Heart right ventricle (tissue), 16 donors: ENCODE measurements at regions not wholly inside any gene's neighbourhood (a gene's known extent, or its start where the extent isn't known, plus 50 kb on each side); places are given as distances from the start of the nearest gene placed in this dataset.

Source experiments
- ATAC-seq, 8 donors: fragments of 200-7000 bp; cut with Tn5 transposase; one replicate each; pipeline ENCODE4 v1.9.1; 2020; ENCODE audit warnings: mild to moderate bottlenecking in 8 of 8, moderate library complexity in 8 of 8, moderate number of reproducible peaks in 1 of 8
- DNase-seq, 2 donors: peaks; one replicate each; pipeline ENCODE4 v3.0.0-alpha.2; 2020
- H3K27ac ChIP-seq, 10 donors: fragments of 200-600 bp; sonication (generic) in 2 of 10; one replicate each; pipeline versions ENCODE4 v1.5.0 to v1.8.0; 2020 to 2022; ENCODE audit warnings: mild to moderate bottlenecking in 3 of 10
- H3K27me3 ChIP-seq, 7 donors: fragments of 200-600 bp; one replicate each; pipeline ENCODE4 v1.8.0; 2021 to 2022; ENCODE audit warnings: mild to moderate bottlenecking in 2 of 7
- H3K36me3 ChIP-seq, 9 donors: fragments of 200-600 bp; sonication (generic) in 1 of 9; one replicate each; pipeline versions ENCODE4 v1.5.0 to v1.8.0; 2020 to 2022; ENCODE audit warnings: mild to moderate bottlenecking in 2 of 9
- H3K4me1 ChIP-seq, 9 donors: fragments of 200-600 bp; sonication (generic) in 1 of 9; one replicate each; pipeline versions ENCODE4 v1.5.0 to v1.8.0; 2020 to 2022; ENCODE audit warnings: mild to moderate bottlenecking in 4 of 9
- H3K4me3 ChIP-seq, 10 donors: fragments of 200-600 bp; sonication (generic) in 2 of 10; one replicate each; pipeline versions ENCODE4 v1.5.0 to v1.8.0; 2020 to 2022; ENCODE audit warnings: mild to moderate bottlenecking in 7 of 10, moderate library complexity in 2 of 10
- H3K9me3 ChIP-seq, 11 donors: fragments of 200-600 bp in 10 of 11; sonication (generic) in 2 of 11; one replicate each; pipeline versions ENCODE4 v1.5.0 to v1.8.0; 2013 to 2022; ENCODE audit warnings: mild to moderate bottlenecking in 2 of 11, control low read depth in 1 of 11, moderate library complexity in 1 of 11
- CTCF ChIP-seq, 9 donors: fragments of 200-600 bp; sonication (generic) in 2 of 9; IDR thresholded peaks; one replicate each; pipeline versions ENCODE4 v1.5.0 to v1.8.0; 2021 to 2022; ENCODE audit warnings: antibody characterized with exemption in 9 of 9, mild to moderate bottlenecking in 5 of 9, moderate library complexity in 1 of 9
- WGBS, 2 donors: extraction: QIAGEN DNeasy Blood & Tissue Kit; methylation state at CpG; one replicate each; pipeline ENCODE4 v1.1.7; 2013; ENCODE audit warnings: inconsistent platforms in 1 of 2; 5-methylcytosine and 5-hydroxymethylcytosine counted together
- intact Hi-C, 10 donors: fragments of 100-400 bp; cut with DNase I; formaldehyde crosslinking; loops; one replicate each; pipeline versions ENCODE4 v1.11.1 to v1.14.2; 2022
- donor health status: Arrhythmogenic right ventricular cardiomyopathy.
- donor health status: ischemic (EF 13 %, LVEDD 7.1; RV severe dilation, severe dysfunction).
- donor health status: healthy with polysubstance abuse.
- donor health status: DM: no; HTN: yes; CAD: no.
- donor health status: DM: no; HTN: no; CAD: no.
- donor health status: ischemic (EF 25% LVEDD 6.9; RV normal size, moderate dysfunction).
- donor health status: ischemic (EF 25% LVEDD 5.7; RV mildly dilated, moderate dysfunction).
- donor health status: healthy.
- donor health status: DM: yes; HTN: yes; CAD: no.
- donor health status: Ischemic cardiomyopathy.
- donor health status: ischemic (EF 35%, LVEDD 5.7; RV mildly dilated, moderate dysfunction).
- donor health status: nonischemic (EF 11% LVEDD 7.7; RV severe dilation, severe dysfunction).
- donor health status: DM: yes; HTN: yes; CAD: no.
- donor health status: PGD.
- donor health status: ischemic (EF 29% LVEDD 5.4; RV normal size, mild dysfunction).
- donor health status: nonischemic (EF 23%, LVEDD 6.1; RV moderate dilation, normal function).

GRCh38 chr6:22363166-22363713 lies 66.4 kb upstream of the PRL start:
- intact Hi-C loops: no loop called here
- H3K27me3 ChIP-seq: no peaks in the 10 kb centered on the region
- H3K4me1 ChIP-seq: peaks cover 0 to 38% (median 13%) of the 10 kb centered on the region in 9 donors
- H3K4me3 ChIP-seq: no peak overlapping the region
- no peak for ATAC-seq
- H3K9me3 ChIP-seq: peaks cover 0 to 11% (median 0%) of the 10 kb centered on the region in 11 donors
- no peak for DNase-seq
- no peak for TF ChIP-seq CTCF (IDR thresholded peaks at IDR 0.05)
- WGBS, 2 donors: 91 to 93% methylated on average over 1 of the region's 1 CpG
- H3K27ac ChIP-seq: no peak overlapping the region
- H3K36me3 ChIP-seq: no peaks in the 10 kb centered on the region

DNA sequence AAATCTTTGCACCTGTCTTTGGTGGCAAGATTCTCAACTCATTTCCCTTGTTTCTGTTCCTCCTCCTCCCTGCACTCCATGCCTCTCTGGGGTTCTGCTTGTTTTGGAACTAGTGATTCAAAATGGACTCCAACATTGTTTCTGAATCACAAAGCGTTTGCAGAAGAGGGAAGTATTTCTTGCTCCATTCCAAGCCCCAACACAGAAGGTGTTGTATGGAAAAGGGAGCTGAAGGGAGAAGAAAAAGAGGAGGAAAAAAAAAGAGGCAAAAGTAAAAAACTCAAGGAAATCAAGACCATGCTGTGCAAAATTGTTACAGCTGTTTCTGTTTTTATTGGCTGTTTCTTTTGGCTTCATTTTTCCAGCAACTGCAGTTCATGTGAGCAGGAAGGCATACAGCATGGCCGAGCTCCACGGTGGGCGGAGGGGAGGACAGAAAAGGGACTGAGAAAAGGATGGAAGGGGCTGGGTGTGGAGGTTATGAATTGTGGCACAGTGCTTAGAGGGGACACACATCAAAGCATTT lies 66.9 kb upstream of the PRL start:
- WGBS, 2 donors: 52 to 61% methylated on average over 4 of the region's 4 CpGs
- peaks cover 0 to 11% (median 0%) of the 10 kb centered on the region in 11 donors for H3K9me3 ChIP-seq
- peaks cover 0 to 38% (median 16%) of the 10 kb centered on the region in 9 donors for H3K4me1 ChIP-seq
- TF ChIP-seq CTCF (IDR thresholded peaks at IDR 0.05): no peak
- H3K27me3 ChIP-seq: no peaks in the 10 kb centered on the region
- intact Hi-C loops: no loop called here
- ATAC-seq (peak in 3 of 8 donors; percentile 23 to 46 (median 28)), DNase-seq (no peak)
- no peak overlapping the region for H3K27ac ChIP-seq
- no peaks in the 10 kb centered on the region for H3K36me3 ChIP-seq
- H3K4me3 ChIP-seq: no peak overlapping the region

DNA sequence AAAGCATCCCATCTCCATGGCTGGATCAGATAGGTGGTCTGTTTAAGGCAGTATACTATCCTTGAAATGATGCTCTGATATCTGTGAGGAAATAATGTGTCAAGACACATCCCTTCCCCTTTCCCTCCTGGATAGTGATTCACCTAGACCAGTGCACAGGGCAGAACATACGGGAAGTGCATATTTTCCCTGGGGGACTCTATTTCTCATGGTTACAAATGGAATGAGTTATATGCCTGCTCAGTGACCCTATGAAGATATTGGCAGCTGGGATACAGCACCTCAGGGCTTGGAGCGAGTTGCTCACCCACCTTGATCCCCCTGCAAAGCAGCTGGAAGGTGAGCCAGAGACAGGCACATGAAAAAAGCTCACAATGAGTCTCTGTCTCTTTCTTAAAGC lies 67.5 kb upstream of the PRL start:
- TF ChIP-seq CTCF (IDR thresholded peaks at IDR 0.05): no peak
- Histone ChIP-seq H3K4me1 (peaks cover 0 to 38% (median 16%) of the 10 kb centered on the region in 9 donors), H3K27ac (no peak overlapping the region), H3K9me3 (peaks cover 0 to 11% (median 0%) of the 10 kb centered on the region in 11 donors), H3K4me3 (no peak overlapping the region), H3K36me3 (no peaks in the 10 kb centered on the region), H3K27me3 (no peaks in the 10 kb centered on the region)
- DNase-seq (no peak), ATAC-seq (no peak)
- intact Hi-C loops: no loop called here
- 75 to 78% methylated on average over 2 of the region's 2 CpGs for WGBS, 2 donors

DNA sequence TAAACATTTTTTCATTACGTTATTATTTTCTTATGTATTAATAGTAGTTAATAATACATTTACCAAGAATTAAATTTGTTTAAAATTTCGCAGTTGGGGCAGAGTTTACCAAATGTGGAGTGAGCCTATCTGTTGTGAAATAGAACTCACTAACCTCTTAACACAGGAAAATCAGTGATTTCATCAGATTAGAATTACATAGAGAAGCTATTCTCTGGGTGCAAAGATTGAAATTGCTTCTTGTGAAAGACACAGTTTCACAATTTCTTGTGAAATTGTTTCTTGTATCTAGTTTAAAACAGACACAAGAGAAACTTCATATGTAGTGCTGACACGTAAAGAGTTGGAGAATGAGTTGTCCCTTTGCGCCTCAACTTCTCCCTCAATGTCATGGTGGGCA lies 69.4 kb upstream of the PRL start:
- intact Hi-C loops: no loop called here
- DNase-seq (no peak), ATAC-seq (no peak)
- no peaks in the 10 kb centered on the region for H3K36me3 ChIP-seq
- H3K27ac ChIP-seq: peak overlapping the region in 1 of 10 donors; percentile 10
- H3K27me3 ChIP-seq: no peaks in the 10 kb centered on the region
- no peak overlapping the region for H3K4me3 ChIP-seq
- H3K9me3 ChIP-seq: peaks cover 0 to 11% (median 0%) of the 10 kb centered on the region in 11 donors
- 70 to 73% methylated on average over 4 of the region's 4 CpGs for WGBS, 2 donors
- no peak for TF ChIP-seq CTCF (IDR thresholded peaks at IDR 0.05)
- H3K4me1 ChIP-seq: peaks cover 0 to 38% (median 16%) of the 10 kb centered on the region in 9 donors
